B cell (primary cell): ENCODE measurements at regions not wholly inside any gene's neighbourhood (a gene's known extent, or its start where the extent isn't known, plus 50 kb on each side); places are given as distances from the start of the nearest gene placed in this dataset.

ENCODE experiments used
- CTCF ChIP-seq: fragments of 200-600 bp; IDR thresholded peaks from one replicate; pipeline ENCODE4 v1.8.0; 2022; ENCODE audit warnings: antibody characterized with exemption, mild to moderate bottlenecking
- EZH2 ChIP-seq: IDR thresholded peaks from 2 replicates; pipeline ENCODE4 v1.6.1; 2012; ENCODE audit warnings: borderline replicate concordance, low read depth, mild to moderate bottlenecking, moderate library complexity, low read length; ENCODE audit not compliant: insufficient read depth, poor library complexity, severe bottlenecking

DNA sequence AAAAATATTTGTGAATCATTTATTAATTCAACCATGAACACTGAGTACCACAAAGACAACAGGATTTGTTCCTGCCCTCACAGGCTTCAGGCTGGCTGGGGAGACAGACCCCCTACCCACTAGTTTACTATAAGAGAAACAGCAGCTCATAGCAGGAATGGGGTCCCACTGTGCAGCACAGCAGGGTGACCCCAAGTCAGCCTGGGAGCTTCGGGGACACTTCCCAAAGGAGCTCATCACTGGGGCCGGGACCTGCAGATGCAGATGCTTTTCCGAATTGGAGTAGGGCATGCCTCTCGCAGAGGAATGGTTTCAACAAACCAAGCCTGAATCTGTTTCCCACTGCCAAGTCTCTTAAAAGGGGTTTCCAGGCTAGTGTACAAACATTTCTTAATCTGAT lies 176.2 kb upstream of the PWP1 start:
- TF ChIP-seq CTCF, result no peak
- no peak for TF ChIP-seq EZH2
